CD4-positive, alpha-beta memory T cell (primary cell): ENCODE measurements at regions not wholly inside any gene's neighbourhood (a gene's known extent, or its start where the extent isn't known, plus 50 kb on each side); places are given as distances from the start of the nearest gene placed in this dataset.

Experiments used
- CTCF ChIA-PET: fragments of 350-600 bp; sonication (Branson Sonifier 250); formaldehyde crosslinking; loops from one replicate; lab custom pipeline; 2021; ENCODE audit warnings: inconsistent platforms; ENCODE audit not compliant: partially characterized antibody; lab: Charles Lee
- POLR2A ChIA-PET: fragments of 350-600 bp; sonication (Branson Sonifier 250); formaldehyde crosslinking; loops from one replicate; lab custom pipeline; 2021; ENCODE audit not compliant: partially characterized antibody; lab: Charles Lee
- DNase-seq, 5 donors: peaks; one replicate each; pipeline versions ENCODE4 v3.0.0 to v3.0.0-alpha.2; 2020 to 2022; ENCODE audit warnings: mixed read lengths in 1 of 5
- H3K27ac ChIP-seq: one replicate; pipeline ENCODE4 v1.7.0; 2013; ENCODE audit warnings: low read depth, low read length
- H3K27me3 ChIP-seq: 2 replicates; pipeline ENCODE4 v1.7.0; 2013; ENCODE audit warnings: mild to moderate bottlenecking, low read length, moderate library complexity; ENCODE audit not compliant: insufficient read depth
- H3K36me3 ChIP-seq: 2 replicates; pipeline ENCODE4 v1.7.0; 2013; ENCODE audit warnings: mild to moderate bottlenecking, low read length, moderate library complexity; ENCODE audit not compliant: insufficient read depth
- H3K4me1 ChIP-seq: 2 replicates; pipeline ENCODE4 v1.7.0; 2013; ENCODE audit warnings: mild to moderate bottlenecking, low read length, moderate library complexity; ENCODE audit not compliant: insufficient read depth
- H3K4me3 ChIP-seq, 2 donors: one replicate each; pipeline ENCODE4 v1.7.0; 2013; ENCODE audit warnings: low read length in 2 of 2, mild to moderate bottlenecking in 1 of 2
- H3K9me3 ChIP-seq, 2 donors: one replicate each; pipeline ENCODE4 v1.7.0; 2013; ENCODE audit warnings: low read length in 2 of 2, control low read depth in 1 of 2; ENCODE audit not compliant: control insufficient read depth in 1 of 2
- H3K27ac Mint-ChIP-seq, 7 donors: one replicate each; pipeline ENCODE4 v1.8.0; 2020 to 2021; ENCODE audit warnings: mixed read lengths in 7 of 7, mild to moderate bottlenecking in 6 of 7, inconsistent platforms in 3 of 7, moderate library complexity in 3 of 7
- H3K27me3 Mint-ChIP-seq, 2 donors: one replicate each; pipeline ENCODE4 v1.8.0; 2020 to 2021; ENCODE audit warnings: mixed read lengths in 2 of 2
- H3K36me3 Mint-ChIP-seq, 2 donors: one replicate each; pipeline ENCODE4 v1.8.0; 2020 to 2021; ENCODE audit warnings: mixed read lengths in 2 of 2, inconsistent platforms in 1 of 2, mild to moderate bottlenecking in 1 of 2
- H3K4me1 Mint-ChIP-seq, 4 donors: one replicate each; pipeline ENCODE4 v1.8.0; 2020 to 2021; ENCODE audit warnings: mixed read lengths in 4 of 4, mild to moderate bottlenecking in 1 of 4
- H3K4me3 Mint-ChIP-seq, 8 donors: one replicate each; pipeline ENCODE4 v1.8.0; 2020 to 2021; ENCODE audit warnings: mixed read lengths in 8 of 8, mild to moderate bottlenecking in 7 of 8, moderate library complexity in 6 of 8, inconsistent platforms in 3 of 8
- H3K9me3 Mint-ChIP-seq, 8 donors: one replicate each; pipeline ENCODE4 v1.8.0; 2020 to 2021; ENCODE audit warnings: mixed read lengths in 8 of 8, mild to moderate bottlenecking in 5 of 8, inconsistent platforms in 3 of 8, moderate library complexity in 1 of 8
- intact Hi-C: fragments of 100-400 bp; cut with micrococcal nuclease; formaldehyde crosslinking; loops from one replicate; pipeline ENCODE4 v1.15.1; 2023

- ChIA-PET CTCF (no interaction called here), POLR2A (no interaction called here)
- Mint-ChIP-seq H3K27me3 (no peaks in the 10 kb centered on the region), H3K4me1 (no peaks in the 10 kb centered on the region), H3K9me3 (peaks cover 0 to 14% (median 5%) of the 10 kb centered on the region in 8 donors), H3K36me3 (no peaks in the 10 kb centered on the region), H3K27ac (no peak overlapping the region), H3K4me3 (no peak overlapping the region)
- no peaks in the 10 kb centered on the region for H3K9me3 ChIP-seq
- H3K4me1 ChIP-seq: no peaks in the 10 kb centered on the region
- intact Hi-C loops: no loop called here
- no peak overlapping the region for H3K4me3 ChIP-seq
- no peak for DNase-seq
- H3K36me3 ChIP-seq: no peaks in the 10 kb centered on the region
- H3K27me3 ChIP-seq: no peaks in the 10 kb centered on the region
- no peak overlapping the region for H3K27ac ChIP-seq
These were observed 198.4 kb upstream of the ZNF717 start for GRCh38 chr3:75983609-75984290.

DNA sequence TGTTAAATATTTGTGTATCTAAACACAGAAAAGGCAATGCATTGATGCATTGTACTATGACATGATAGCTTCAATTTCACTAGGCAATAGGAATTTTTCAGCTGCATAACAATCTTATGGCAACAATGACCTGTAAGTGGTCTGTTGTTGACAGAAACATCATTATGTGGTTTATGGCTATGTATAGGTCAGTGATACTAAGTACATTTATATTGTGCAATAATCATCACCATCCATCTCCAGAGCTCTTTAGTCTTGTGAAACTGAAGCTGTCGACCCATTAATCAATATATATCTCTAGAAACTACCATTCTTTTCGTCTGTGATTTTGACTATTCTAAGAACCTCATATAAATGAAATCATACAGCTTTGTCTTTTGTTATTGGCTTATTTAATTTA, 200.1 kb upstream of the ZNF717 start:
- Mint-ChIP-seq H3K27ac (no peak overlapping the region), H3K36me3 (no peaks in the 10 kb centered on the region), H3K4me1 (no peaks in the 10 kb centered on the region), H3K4me3 (no peak overlapping the region), H3K9me3 (peaks cover 0 to 14% (median 6%) of the 10 kb centered on the region in 8 donors), H3K27me3 (no peaks in the 10 kb centered on the region)
- H3K4me1 ChIP-seq: no peaks in the 10 kb centered on the region
- H3K27ac ChIP-seq: no peak overlapping the region
- H3K9me3 ChIP-seq: no peaks in the 10 kb centered on the region
- H3K4me3 ChIP-seq: no peak overlapping the region
- H3K27me3 ChIP-seq: no peaks in the 10 kb centered on the region
- DNase-seq: no peak
- intact Hi-C loops: no loop called here
- no peaks in the 10 kb centered on the region for H3K36me3 ChIP-seq
- ChIA-PET POLR2A (no interaction called here), CTCF (no interaction called here)

GRCh38 chr3:76010252-76010651, 224.9 kb upstream of the ZNF717 start:
- Mint-ChIP-seq H3K27ac (no peak overlapping the region), H3K36me3 (no peaks in the 10 kb centered on the region), H3K4me1 (no peaks in the 10 kb centered on the region), H3K27me3 (no peaks in the 10 kb centered on the region), H3K9me3 (peaks cover 2 to 16% (median 4%) of the 10 kb centered on the region in 8 donors), H3K4me3 (no peak overlapping the region)
- POLR2A ChIA-PET: no interaction called here
- Histone ChIP-seq H3K27ac (no peak overlapping the region), H3K36me3 (no peaks in the 10 kb centered on the region), H3K9me3 (no peaks in the 10 kb centered on the region), H3K4me1 (no peaks in the 10 kb centered on the region), H3K4me3 (no peak overlapping the region), H3K27me3 (no peaks in the 10 kb centered on the region)
- CTCF ChIA-PET: no interaction called here
- no peak for DNase-seq
- intact Hi-C loops: no loop called here

DNA sequence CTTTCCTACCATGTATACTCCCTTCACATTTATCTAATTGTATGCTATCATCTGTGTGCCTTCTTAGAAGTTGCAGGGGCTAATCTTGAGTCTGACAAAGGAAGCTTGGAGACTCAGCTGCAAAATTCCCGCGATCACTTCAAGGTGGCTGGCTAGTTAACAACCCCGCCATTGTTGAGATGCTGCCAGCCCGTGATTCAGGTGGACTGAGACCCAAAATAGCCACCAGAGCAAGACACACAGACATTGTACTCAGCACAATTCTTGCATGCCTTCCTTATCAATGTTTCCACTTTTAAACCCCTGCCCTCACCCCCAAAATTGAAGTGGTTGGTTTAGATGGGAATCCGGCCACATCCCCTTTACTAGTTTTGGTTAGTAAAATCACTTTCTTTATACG, 225.8 kb upstream of the ZNF717 start:
- Mint-ChIP-seq H3K27ac (no peak overlapping the region), H3K9me3 (peaks cover 2 to 13% (median 4%) of the 10 kb centered on the region in 8 donors), H3K36me3 (no peaks in the 10 kb centered on the region), H3K4me1 (no peaks in the 10 kb centered on the region), H3K27me3 (no peaks in the 10 kb centered on the region), H3K4me3 (no peak overlapping the region)
- no peak for DNase-seq
- no peaks in the 10 kb centered on the region for H3K9me3 ChIP-seq
- no peak overlapping the region for H3K27ac ChIP-seq
- H3K4me3 ChIP-seq: no peak overlapping the region
- H3K27me3 ChIP-seq: no peaks in the 10 kb centered on the region
- H3K4me1 ChIP-seq: no peaks in the 10 kb centered on the region
- ChIA-PET CTCF (no interaction called here), POLR2A (no interaction called here)
- H3K36me3 ChIP-seq: no peaks in the 10 kb centered on the region
- intact Hi-C loops: no loop called here

- ChIA-PET CTCF (no interaction called here), POLR2A (no interaction called here)
- no peaks in the 10 kb centered on the region for H3K27me3 Mint-ChIP-seq
- no peaks in the 10 kb centered on the region for H3K36me3 ChIP-seq
- H3K27me3 ChIP-seq: no peaks in the 10 kb centered on the region
- no peak overlapping the region for H3K4me3 Mint-ChIP-seq
- no peak overlapping the region for H3K27ac ChIP-seq
- no peaks in the 10 kb centered on the region for H3K4me1 Mint-ChIP-seq
- H3K4me3 ChIP-seq: no peak overlapping the region
- intact Hi-C loops: no loop called here
- no peak for DNase-seq
- peaks cover 0 to 9% (median 3%) of the 10 kb centered on the region in 8 donors for H3K9me3 Mint-ChIP-seq
- no peak overlapping the region for H3K27ac Mint-ChIP-seq
- H3K9me3 ChIP-seq: no peaks in the 10 kb centered on the region
- H3K36me3 Mint-ChIP-seq: no peaks in the 10 kb centered on the region
- no peaks in the 10 kb centered on the region for H3K4me1 ChIP-seq
These were observed 230.1 kb upstream of the ZNF717 start for GRCh38 chr3:76015496-76015895.

DNA sequence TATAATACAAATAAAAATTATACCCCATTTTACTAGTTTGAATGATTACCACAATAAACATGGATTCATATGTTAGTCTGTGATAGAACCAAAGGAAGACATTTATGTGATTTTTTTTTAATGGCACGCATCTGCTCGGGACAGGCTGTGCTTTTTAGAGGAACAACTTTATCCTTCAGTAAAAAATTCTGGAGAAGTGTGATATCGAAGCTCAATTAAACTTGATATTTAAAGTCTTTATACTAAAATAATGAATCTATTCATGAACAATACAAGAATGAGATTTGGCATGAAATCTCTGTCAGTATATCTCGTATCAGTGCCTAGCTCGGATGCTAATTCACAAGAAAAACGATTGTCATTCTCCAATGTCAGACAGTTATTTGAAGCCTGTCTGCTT, 230.8 kb upstream of the ZNF717 start:
- Histone ChIP-seq H3K27me3 (no peaks in the 10 kb centered on the region), H3K4me1 (no peaks in the 10 kb centered on the region), H3K27ac (no peak overlapping the region), H3K9me3 (no peaks in the 10 kb centered on the region), H3K4me3 (no peak overlapping the region), H3K36me3 (no peaks in the 10 kb centered on the region)
- CTCF ChIA-PET: no interaction called here
- no peak for DNase-seq
- POLR2A ChIA-PET: no interaction called here
- Mint-ChIP-seq H3K4me3 (no peak overlapping the region), H3K9me3 (peaks cover 0 to 14% (median 5%) of the 10 kb centered on the region in 8 donors), H3K27ac (no peak overlapping the region), H3K27me3 (no peaks in the 10 kb centered on the region), H3K36me3 (no peaks in the 10 kb centered on the region), H3K4me1 (no peaks in the 10 kb centered on the region)
- intact Hi-C loops: no loop called here

DNA sequence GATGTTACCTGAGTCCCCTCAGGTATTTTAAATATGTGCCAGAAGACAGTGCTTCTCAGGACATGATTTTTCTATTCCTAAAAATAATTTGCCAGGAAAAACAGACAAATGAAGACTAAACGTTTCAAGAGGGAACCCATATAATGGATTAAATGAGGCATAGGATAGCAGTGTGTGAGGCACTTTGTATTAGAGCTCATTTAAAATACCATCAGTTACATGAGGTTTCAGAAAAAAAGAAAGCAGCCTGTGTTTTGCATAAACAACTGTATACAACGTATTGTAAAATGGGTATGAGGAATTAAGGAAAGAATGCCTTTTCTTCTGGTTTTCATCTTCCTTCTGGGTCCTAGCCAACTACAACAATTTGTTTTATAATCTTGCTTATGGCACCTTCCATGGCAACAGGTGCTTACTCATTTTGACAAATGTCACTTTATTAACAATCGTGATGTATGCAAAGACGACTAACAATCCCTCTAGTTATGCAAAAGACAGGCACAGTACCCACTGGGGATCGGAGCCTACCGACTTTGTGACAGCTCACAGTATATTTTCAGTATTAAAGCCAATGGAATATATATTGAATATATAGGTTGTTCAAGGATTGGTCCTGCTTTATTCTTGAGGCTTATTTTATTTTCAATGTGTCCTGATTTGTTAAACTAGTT, 231.6 kb upstream of the ZNF717 start:
- Mint-ChIP-seq H3K27me3 (no peaks in the 10 kb centered on the region), H3K36me3 (no peaks in the 10 kb centered on the region), H3K9me3 (peaks cover 0 to 21% (median 5%) of the 10 kb centered on the region in 8 donors), H3K27ac (no peak overlapping the region), H3K4me3 (no peak overlapping the region), H3K4me1 (no peaks in the 10 kb centered on the region)
- ChIA-PET CTCF (no interaction called here), POLR2A (no interaction called here)
- no peak overlapping the region for H3K4me3 ChIP-seq
- no peaks in the 10 kb centered on the region for H3K27me3 ChIP-seq
- intact Hi-C loops: no loop called here
- H3K27ac ChIP-seq: no peak overlapping the region
- no peak for DNase-seq
- no peaks in the 10 kb centered on the region for H3K9me3 ChIP-seq
- no peaks in the 10 kb centered on the region for H3K36me3 ChIP-seq
- no peaks in the 10 kb centered on the region for H3K4me1 ChIP-seq
